ENCODE measurements at regions not wholly inside any gene's neighbourhood (a gene's known extent, or its start where the extent isn't known, plus 50 kb on each side); places are given as distances from the start of the nearest gene placed in this dataset.

GRCh38 chr6:23985015-23985414, 141.0 kb upstream of the NRSN1 start:
- TF ChIP-seq EZH2 (IDR thresholded peaks at IDR 0.05): no peak
- no peak for TF ChIP-seq POLR2AphosphoS5 (IDR thresholded peaks at IDR 0.05; ENCODE audit: borderline replicate concordance, low read depth, low read length)
